ENCODE measurements at regions not wholly inside any gene's neighbourhood (a gene's known extent, or its start where the extent isn't known, plus 50 kb on each side); places are given as distances from the start of the nearest gene placed in this dataset.

DNA sequence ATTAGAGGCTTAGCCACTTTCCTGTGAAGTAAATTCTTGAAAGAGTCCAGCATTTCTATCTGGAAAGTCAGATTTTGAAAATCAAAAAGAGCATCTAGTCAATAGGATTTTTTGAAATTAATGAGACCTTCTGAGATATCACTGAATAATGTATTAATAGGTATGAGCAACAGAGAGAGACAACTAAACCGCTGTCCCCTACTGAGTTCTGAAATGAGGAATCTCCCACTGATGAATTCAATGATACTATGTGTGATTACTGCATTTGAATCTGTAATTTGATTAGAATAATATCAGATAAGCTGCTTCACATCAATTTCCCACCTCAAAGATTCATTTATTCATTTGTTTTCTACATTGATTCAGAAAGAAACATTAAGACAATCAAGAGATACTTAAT, 252.8 kb downstream of the TMX3 start:
- Mint-ChIP-seq H3K9me3 (peaks cover 0 to 2% (median 0%) of the 10 kb centered on the region in 3 donors), H3K36me3 (no peaks in the 10 kb centered on the region), H3K4me3 (no peak overlapping the region), H3K27me3 (no peaks in the 10 kb centered on the region), H3K27ac (no peak overlapping the region), H3K4me1 (no peaks in the 10 kb centered on the region)

DNA sequence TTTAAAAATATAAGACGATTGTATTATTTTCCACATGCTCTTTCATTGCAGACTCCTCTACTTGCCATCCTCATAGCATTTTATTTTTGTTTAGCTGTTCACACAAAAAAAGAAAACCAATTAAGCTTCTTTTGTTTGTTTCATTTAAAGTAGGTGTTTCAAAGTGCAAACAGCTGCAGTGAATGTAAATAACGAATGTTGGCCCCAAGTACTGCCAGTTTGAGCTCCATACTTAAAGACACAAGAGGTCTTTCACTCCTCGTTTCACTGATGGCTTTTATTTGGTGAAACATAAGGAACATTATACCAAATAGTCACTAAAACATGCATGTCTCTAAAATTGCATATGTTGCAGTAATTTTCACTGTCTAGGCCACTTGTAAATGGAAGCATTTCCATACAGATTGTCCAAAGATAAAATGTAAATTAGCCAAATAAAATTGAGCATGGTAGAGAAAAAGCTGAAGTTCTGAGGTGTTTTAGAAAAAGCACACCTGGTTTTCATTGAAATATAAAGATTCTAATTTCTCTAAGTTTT, 253.4 kb downstream of the TMX3 start:
- Mint-ChIP-seq H3K4me1 (no peaks in the 10 kb centered on the region), H3K36me3 (no peaks in the 10 kb centered on the region), H3K4me3 (no peak overlapping the region), H3K27me3 (no peaks in the 10 kb centered on the region), H3K9me3 (peaks cover 0 to 2% (median 0%) of the 10 kb centered on the region in 3 donors), H3K27ac (no peak overlapping the region)

DNA sequence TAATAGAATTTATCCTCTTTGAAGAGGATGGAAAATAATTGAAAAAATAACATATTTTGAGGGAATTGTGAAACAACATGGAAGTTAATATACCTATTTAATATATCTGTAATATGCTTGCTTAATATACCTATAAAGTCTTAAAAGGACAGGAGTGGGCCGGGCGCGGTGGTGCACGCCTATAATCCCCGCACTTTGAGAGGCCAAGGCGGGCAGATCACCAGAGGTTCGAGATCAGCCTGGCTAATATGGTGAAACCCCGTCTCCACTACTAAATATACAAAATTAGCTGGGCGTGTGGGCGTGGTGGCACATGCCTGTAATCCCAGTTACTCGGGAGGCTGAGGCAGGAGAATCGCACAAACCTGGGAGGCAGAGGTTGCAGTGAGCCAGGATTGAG, 254.9 kb downstream of the TMX3 start:
- H3K27me3 Mint-ChIP-seq: no peaks in the 10 kb centered on the region
- H3K9me3 Mint-ChIP-seq: peaks cover 0 to 4% (median 0%) of the 10 kb centered on the region in 3 donors

DNA sequence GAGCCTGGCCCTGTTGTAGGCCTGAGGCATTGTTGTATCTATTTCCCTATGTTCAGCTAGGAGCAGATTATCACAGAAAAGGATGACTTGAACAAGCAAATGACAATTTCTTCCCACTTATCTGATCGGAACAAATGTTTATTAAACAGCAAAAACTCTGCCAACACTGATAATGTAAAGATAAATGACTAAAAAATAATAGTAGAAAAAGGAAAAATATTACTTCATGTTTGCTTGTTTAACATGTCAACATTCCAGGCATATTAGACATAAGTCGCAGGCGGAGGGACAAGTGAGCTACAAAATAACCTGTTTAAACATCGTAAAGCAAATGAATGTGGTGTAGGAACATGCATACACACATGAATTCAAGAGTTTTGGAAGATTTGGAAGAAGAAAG, 257.9 kb downstream of the TMX3 start:
- H3K4me3 Mint-ChIP-seq: no peak overlapping the region
- H3K9me3 Mint-ChIP-seq: peaks cover 0 to 4% (median 0%) of the 10 kb centered on the region in 3 donors
- H3K36me3 Mint-ChIP-seq: no peaks in the 10 kb centered on the region
- no peaks in the 10 kb centered on the region for H3K27me3 Mint-ChIP-seq
- H3K4me1 Mint-ChIP-seq: no peaks in the 10 kb centered on the region
- H3K27ac Mint-ChIP-seq: no peak overlapping the region

More for the DNA sequence above, 254.9 kb downstream of the TMX3 start:
- H3K4me1 Mint-ChIP-seq: no peaks in the 10 kb centered on the region
- no peak overlapping the region for H3K4me3 Mint-ChIP-seq
- no peaks in the 10 kb centered on the region for H3K36me3 Mint-ChIP-seq
- H3K27ac Mint-ChIP-seq: no peak overlapping the region

DNA sequence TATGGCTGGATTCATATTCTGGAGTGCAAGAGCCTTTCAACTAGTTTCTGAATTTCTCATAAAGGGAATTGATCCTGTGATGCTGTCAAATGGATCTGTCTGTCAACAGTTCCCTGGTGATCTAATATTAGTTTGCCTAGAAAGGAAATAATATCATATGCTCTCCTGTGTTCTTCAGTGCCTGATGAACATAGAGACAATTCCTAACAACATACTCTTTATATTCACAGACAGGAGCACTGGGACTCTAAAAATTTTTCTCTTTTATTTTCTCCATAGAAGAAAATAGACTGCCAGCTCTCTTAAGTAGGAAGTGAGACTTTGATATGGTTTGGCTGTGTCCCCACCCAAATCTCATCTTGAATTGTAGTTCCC, 259.7 kb downstream of the TMX3 start:
- Mint-ChIP-seq H3K9me3 (peaks cover 0 to 4% (median 0%) of the 10 kb centered on the region in 3 donors), H3K36me3 (no peaks in the 10 kb centered on the region), H3K27me3 (no peaks in the 10 kb centered on the region), H3K4me3 (no peak overlapping the region), H3K4me1 (no peaks in the 10 kb centered on the region), H3K27ac (no peak overlapping the region)

DNA sequence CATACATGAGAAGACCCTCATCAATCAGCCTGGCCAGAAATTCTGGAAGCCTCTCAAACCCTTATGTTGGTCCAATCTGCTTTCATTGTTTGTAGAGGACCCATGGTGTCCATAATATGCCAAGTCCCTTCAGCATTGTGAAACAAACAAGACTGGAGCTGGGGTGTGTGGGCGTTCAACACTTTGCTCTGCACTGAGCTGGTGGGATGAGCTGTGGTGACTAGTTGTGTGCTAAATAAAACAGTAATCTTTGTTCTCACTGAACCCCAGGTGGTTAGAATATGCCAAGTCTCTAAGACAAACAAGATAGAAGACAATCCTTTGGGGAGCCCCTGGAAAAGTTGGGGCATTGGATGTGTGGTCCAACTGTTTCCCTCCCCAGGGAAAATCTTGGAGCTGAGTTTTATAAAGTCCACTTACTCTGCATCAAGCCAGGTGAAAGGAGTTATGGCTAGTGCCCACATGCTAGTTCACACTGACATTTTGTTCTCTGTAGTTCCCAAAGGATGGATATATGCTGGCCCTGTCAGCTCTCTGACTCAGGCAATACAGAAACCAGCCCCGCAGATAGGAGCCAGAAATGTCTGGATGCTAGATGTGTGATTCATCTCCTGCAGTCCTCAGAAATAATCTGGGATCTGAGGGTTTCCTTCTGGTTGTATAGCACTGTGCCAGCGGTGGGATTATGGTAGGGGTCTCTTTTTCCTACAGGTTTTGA, 260.2 kb downstream of the TMX3 start:
- Mint-ChIP-seq H3K9me3 (peaks cover 0 to 4% (median 0%) of the 10 kb centered on the region in 3 donors), H3K36me3 (no peaks in the 10 kb centered on the region), H3K27me3 (no peaks in the 10 kb centered on the region), H3K27ac (no peak overlapping the region), H3K4me3 (no peak overlapping the region), H3K4me1 (no peaks in the 10 kb centered on the region)

DNA sequence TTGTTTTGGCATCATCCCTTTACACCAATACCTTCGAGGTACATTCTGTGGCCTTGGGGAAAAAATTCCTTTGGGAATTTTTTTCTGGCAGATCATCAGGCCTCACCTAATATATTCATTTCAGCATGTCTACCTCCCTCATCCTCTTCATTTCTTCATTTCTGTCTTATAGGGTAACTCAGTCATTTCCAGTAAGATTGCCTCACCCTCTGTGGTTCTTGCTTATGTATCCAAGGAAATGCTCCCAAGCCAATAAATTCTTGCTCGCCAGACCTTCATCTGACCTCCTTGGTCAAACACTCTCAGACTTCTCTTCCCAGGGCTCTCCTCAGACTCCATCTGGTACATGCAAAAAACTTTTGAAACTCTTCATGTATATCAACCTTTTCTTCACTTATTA, 265.6 kb downstream of the TMX3 start:
- Mint-ChIP-seq H3K4me1 (no peaks in the 10 kb centered on the region), H3K27me3 (no peaks in the 10 kb centered on the region), H3K9me3 (peaks cover 0 to 5% (median 2%) of the 10 kb centered on the region in 3 donors), H3K27ac (no peak overlapping the region), H3K36me3 (no peaks in the 10 kb centered on the region), H3K4me3 (no peak overlapping the region)

DNA sequence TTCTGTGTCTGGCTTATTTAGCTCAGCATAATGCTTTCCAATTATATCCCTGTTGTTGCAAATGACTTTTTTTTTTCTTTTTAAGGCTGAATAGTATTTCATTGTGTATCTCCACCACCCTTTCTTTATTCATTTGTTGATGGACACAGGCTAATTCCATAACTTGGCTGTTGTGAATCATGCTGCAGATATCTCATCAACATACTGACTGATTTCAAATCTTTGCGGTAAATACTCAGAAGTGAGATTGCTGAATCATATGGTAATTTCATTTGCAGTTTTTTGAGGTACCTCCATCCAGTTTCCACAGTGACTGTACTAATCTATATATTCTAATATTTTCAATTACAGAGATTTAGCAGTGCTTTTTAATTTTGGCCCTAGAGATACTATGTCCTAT, 266.2 kb downstream of the TMX3 start:
- H3K36me3 Mint-ChIP-seq: no peaks in the 10 kb centered on the region
- H3K4me1 Mint-ChIP-seq: no peaks in the 10 kb centered on the region
- H3K27ac Mint-ChIP-seq: no peak overlapping the region
- no peak overlapping the region for H3K4me3 Mint-ChIP-seq
- H3K27me3 Mint-ChIP-seq: no peaks in the 10 kb centered on the region
- H3K9me3 Mint-ChIP-seq: peaks cover 0 to 5% (median 2%) of the 10 kb centered on the region in 3 donors

DNA sequence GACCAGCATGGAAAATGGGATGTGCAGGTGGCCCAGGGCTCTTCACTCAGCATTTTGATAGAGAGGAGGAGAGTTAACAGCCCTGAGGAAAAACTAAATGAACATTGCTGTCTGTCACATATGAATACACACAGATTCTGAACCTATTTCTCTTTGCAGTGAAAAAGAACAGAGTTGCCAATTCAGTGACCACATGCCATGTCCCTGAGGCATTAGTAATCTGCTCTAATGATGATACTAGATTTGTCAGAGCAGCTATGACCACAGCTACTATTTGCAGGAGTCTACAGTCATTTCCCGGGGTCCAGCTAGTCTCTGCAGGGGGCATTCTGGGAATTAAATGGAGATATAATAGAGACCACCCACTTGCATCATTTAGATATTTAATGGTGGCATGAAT, 267.6 kb downstream of the TMX3 start:
- Mint-ChIP-seq H3K9me3 (peaks cover 0 to 5% (median 2%) of the 10 kb centered on the region in 3 donors), H3K36me3 (no peaks in the 10 kb centered on the region), H3K4me1 (no peaks in the 10 kb centered on the region), H3K4me3 (no peak overlapping the region), H3K27me3 (no peaks in the 10 kb centered on the region), H3K27ac (no peak overlapping the region)

DNA sequence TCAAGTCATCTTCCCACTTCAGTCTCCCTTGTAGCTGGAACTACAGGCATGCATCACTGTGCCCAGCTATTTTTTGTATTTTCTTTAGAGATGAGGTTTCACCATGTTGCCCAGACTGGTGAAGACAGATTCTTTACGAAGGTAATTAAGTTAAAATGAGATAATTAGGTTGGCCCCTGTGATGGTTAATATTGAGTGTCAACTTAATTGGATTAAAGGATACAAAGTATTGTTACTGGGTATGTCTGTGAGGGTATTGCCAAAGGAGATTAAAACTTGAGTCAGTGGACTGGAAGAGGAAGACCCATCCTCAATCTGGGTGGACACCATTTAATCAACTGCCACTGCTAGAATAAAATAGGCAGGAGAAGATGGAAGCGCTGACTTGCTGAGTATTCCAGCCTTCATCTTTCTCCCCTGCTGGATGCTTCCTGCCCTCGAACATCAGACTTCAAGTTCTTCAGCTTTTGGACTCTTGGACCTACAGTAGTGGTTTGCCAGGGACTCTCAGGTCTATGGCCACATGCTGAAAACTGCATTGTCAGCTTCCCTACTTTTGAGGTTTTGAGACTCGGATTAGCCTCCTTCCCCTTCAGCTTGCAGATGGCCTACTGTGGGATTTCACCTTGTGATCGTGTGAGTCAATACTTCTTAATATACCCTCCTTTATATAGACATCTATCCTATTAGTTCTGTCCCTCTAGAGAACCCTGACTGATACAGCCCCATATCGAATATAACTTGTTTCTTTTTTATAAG, 269.1 kb downstream of the TMX3 start:
- Mint-ChIP-seq H3K36me3 (no peaks in the 10 kb centered on the region), H3K27me3 (no peaks in the 10 kb centered on the region), H3K9me3 (peaks cover 0 to 5% (median 2%) of the 10 kb centered on the region in 3 donors), H3K4me3 (no peak overlapping the region), H3K27ac (no peak overlapping the region), H3K4me1 (peaks cover 0 to 1% (median 0%) of the 10 kb centered on the region in 3 donors)

DNA sequence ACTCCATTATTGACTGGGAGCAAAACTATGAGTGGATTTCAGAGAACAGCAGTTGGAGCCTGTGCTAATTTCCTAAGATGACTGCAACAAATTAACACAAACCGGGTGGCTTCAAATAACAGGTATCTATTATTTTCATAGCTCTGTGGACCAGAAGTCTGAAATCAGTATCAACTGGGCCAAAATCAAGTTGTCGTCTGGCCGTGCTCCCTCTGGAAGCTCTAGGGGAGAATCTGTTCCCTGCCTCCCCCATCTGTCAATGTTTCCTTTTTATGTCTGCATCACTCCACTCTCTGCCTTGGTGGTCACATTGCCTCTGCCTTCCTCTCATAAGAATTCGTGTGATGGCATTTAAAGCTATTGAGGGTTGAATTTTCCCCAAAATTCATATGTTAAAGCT, 269.8 kb downstream of the TMX3 start:
- Mint-ChIP-seq H3K4me1 (peaks cover 0 to 1% (median 0%) of the 10 kb centered on the region in 3 donors), H3K36me3 (no peaks in the 10 kb centered on the region), H3K27me3 (no peaks in the 10 kb centered on the region), H3K9me3 (peaks cover 0 to 5% (median 2%) of the 10 kb centered on the region in 3 donors), H3K27ac (no peak overlapping the region), H3K4me3 (no peak overlapping the region)

DNA sequence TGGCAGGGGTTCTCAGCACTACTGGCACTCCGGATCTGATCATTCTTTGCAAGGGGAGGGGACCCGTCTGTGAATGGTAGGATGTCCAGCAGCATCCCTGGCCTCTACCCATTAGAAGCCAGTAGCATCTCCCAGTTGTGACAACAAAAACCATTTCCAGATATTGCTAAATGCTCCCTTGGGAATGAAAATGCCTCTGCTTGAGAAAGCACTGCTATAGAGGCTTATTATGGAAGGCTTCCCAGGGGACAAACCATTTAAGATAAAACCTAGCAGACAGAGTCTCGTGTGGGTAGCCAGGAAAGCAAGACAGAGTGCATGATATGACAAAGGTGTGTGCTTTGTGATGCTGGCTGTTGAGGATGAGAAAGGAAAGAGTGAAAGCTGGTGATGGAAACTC, 273.7 kb downstream of the TMX3 start:
- Mint-ChIP-seq H3K27ac (no peak overlapping the region), H3K27me3 (no peaks in the 10 kb centered on the region), H3K4me1 (peaks cover 0 to 1% (median 0%) of the 10 kb centered on the region in 3 donors), H3K4me3 (no peak overlapping the region), H3K36me3 (no peaks in the 10 kb centered on the region), H3K9me3 (peaks cover 2 to 10% (median 7%) of the 10 kb centered on the region in 3 donors)

DNA sequence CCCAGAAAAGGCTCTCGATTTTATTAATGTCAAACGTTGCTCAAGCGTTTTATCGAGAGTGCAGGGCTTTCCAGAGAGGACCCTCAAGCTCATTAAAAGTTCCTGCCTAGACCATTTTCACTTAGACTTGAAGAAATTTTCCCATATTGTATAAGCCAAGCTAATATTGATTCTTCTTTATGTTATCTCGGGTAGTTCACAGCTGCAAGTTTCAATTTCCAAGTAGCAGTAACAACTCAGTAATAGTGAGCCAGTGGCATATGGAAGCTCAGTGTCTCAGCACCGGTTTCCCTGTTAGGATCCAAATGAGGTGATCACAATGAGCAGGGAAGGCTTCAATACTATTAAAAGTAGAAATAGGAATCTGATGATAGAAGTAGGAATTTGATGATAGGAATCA, 274.5 kb downstream of the TMX3 start:
- H3K4me3 Mint-ChIP-seq: no peak overlapping the region
- no peak overlapping the region for H3K27ac Mint-ChIP-seq
- H3K9me3 Mint-ChIP-seq: peaks cover 2 to 10% (median 7%) of the 10 kb centered on the region in 3 donors
- no peaks in the 10 kb centered on the region for H3K27me3 Mint-ChIP-seq
- H3K4me1 Mint-ChIP-seq: peaks cover 0 to 1% (median 0%) of the 10 kb centered on the region in 3 donors
- H3K36me3 Mint-ChIP-seq: no peaks in the 10 kb centered on the region

DNA sequence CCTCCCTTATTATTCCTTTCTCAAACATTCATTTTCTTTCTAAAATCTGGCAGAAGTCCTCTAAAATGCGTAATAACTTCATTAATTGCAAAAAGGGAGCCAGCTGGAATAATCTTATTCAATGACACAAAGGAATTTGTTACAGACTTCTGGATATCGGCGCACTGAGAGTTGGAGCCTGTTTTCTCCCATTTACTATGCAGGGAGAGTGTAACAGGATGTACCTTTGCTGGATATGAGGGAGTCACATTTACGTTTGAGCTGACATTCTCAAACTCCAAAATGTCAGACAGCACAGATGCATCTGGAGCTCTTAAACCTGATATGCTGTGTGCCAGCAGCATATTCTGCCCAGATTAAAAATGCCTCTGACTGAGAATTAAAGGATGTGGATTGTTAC, 275.3 kb downstream of the TMX3 start:
- Mint-ChIP-seq H3K4me1 (peaks cover 0 to 1% (median 0%) of the 10 kb centered on the region in 3 donors), H3K36me3 (no peaks in the 10 kb centered on the region), H3K4me3 (no peak overlapping the region), H3K27me3 (no peaks in the 10 kb centered on the region), H3K9me3 (peaks cover 2 to 10% (median 7%) of the 10 kb centered on the region in 3 donors), H3K27ac (no peak overlapping the region)

DNA sequence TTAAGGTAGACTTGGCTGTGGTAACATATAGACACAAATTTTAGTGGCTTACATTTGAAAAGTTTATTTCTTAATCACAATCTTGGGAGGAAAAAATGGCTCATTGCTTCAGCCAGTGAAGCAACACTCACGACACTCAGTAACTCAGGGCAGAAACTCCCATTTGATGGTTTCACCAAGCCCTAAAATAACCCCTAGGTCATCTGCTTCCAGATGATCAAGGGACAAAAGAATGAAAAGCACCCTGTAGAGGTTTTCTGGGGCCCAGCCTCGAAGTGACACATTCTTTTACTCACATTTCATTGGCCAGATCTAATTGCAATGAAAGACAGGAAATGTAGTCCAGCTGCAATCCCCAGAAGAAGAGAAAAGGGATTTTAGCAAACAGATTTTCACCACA, 275.9 kb downstream of the TMX3 start:
- H3K4me1 Mint-ChIP-seq: peaks cover 0 to 1% (median 0%) of the 10 kb centered on the region in 3 donors
- no peak overlapping the region for H3K27ac Mint-ChIP-seq
- peaks cover 2 to 10% (median 9%) of the 10 kb centered on the region in 3 donors for H3K9me3 Mint-ChIP-seq
- H3K4me3 Mint-ChIP-seq: no peak overlapping the region
- H3K36me3 Mint-ChIP-seq: no peaks in the 10 kb centered on the region
- H3K27me3 Mint-ChIP-seq: no peaks in the 10 kb centered on the region
